Esophagus squamous epithelium (tissue), 4 donors: ENCODE measurements at regions not wholly inside any gene's neighbourhood (a gene's known extent, or its start where the extent isn't known, plus 50 kb on each side); places are given as distances from the start of the nearest gene placed in this dataset.

Experiments
- POLR2A ChIP-seq, 4 donors: fragments of 450-650 bp; IDR thresholded peaks; one replicate each; pipeline ENCODE4 v1.6.1; 2017; ENCODE audit warnings: antibody characterized with exemption in 4 of 4, mild to moderate bottlenecking in 4 of 4, moderate library complexity in 3 of 4
- TF ChIP-seq, protein P1 (sequence below), 6 experiments: fragments of 450-650 bp in 4 of 6; fragments of 200-600 bp in 2 of 6; sonication (generic) in 2 of 6; IDR thresholded peaks; one replicate each; pipeline ENCODE4 v1.5.1; 2016 to 2019; ENCODE audit warnings: antibody characterized with exemption in 6 of 6, mild to moderate bottlenecking in 4 of 6, moderate library complexity in 4 of 6

DNA sequence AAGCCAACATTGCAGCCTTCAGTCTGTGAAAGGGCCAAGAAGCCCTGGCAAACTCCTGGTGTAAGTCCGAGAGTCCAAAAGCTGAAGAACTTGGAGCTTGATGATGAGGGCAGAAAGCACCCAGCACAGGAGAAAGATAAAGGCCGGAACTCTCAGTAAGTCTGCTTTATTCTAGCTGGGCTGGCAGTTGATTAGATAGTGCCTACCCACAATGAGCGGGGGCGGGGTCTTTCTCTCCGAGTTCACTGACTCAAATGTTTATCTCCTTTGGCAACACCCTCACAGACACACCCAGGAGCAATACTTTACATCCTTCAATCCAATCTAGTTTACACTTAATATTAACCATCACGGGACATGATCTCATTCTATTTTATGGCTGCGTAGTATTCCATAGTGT lies 1317.1 kb downstream of the SLITRK1 start:
- TF ChIP-seq POLR2A (IDR thresholded peaks at IDR 0.05) = no peak
- TF ChIP-seq, protein P1, sequence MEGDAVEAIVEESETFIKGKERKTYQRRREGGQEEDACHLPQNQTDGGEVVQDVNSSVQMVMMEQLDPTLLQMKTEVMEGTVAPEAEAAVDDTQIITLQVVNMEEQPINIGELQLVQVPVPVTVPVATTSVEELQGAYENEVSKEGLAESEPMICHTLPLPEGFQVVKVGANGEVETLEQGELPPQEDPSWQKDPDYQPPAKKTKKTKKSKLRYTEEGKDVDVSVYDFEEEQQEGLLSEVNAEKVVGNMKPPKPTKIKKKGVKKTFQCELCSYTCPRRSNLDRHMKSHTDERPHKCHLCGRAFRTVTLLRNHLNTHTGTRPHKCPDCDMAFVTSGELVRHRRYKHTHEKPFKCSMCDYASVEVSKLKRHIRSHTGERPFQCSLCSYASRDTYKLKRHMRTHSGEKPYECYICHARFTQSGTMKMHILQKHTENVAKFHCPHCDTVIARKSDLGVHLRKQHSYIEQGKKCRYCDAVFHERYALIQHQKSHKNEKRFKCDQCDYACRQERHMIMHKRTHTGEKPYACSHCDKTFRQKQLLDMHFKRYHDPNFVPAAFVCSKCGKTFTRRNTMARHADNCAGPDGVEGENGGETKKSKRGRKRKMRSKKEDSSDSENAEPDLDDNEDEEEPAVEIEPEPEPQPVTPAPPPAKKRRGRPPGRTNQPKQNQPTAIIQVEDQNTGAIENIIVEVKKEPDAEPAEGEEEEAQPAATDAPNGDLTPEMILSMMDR (IDR thresholded peaks at IDR 0.05) = no peak
